Gastrocnemius medialis (tissue), 4 donors: ENCODE measurements at regions not wholly inside any gene's neighbourhood (a gene's known extent, or its start where the extent isn't known, plus 50 kb on each side); places are given as distances from the start of the nearest gene placed in this dataset.

Experiments used
- POLR2A ChIP-seq, 2 donors: fragments of 450-650 bp; IDR thresholded peaks; one replicate each; pipeline ENCODE4 v1.6.1; 2017; ENCODE audit warnings: antibody characterized with exemption in 2 of 2, mild to moderate bottlenecking in 2 of 2, moderate library complexity in 2 of 2
- TF ChIP-seq, protein P1 (sequence below), 5 experiments: fragments of 450-650 bp in 3 of 5; fragments of 200-600 bp in 2 of 5; sonication (generic) in 2 of 5; IDR thresholded peaks in 4 of 5; conservative IDR thresholded peaks in 1 of 5; 1 replicate in 4 of 5; 2 replicates in 1 of 5; pipeline ENCODE4 v1.5.1; 2016 to 2019; ENCODE audit warnings: antibody characterized with exemption in 5 of 5, mild to moderate bottlenecking in 3 of 5, moderate library complexity in 3 of 5

DNA sequence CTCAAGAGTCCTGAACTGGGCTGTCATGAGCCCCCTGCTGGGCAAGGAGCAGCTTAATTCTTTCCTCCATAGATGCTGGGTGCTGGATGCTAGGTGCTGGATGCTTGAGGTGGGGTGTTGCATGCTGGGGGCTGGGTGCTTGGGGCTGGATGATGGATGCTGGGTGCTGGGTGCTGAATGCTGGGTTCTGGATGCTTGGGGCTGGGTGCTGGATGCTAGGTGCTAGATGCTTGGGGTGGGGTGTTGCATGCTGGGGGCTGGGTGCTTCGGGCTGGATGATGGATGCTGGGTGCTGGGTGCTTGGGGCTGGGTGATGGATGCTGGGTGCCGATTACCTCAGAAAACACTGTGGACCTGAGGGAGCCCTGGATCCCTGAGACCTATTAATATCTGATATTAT is 837.7 kb downstream of the GALR1 start:
- TF ChIP-seq, protein P1, sequence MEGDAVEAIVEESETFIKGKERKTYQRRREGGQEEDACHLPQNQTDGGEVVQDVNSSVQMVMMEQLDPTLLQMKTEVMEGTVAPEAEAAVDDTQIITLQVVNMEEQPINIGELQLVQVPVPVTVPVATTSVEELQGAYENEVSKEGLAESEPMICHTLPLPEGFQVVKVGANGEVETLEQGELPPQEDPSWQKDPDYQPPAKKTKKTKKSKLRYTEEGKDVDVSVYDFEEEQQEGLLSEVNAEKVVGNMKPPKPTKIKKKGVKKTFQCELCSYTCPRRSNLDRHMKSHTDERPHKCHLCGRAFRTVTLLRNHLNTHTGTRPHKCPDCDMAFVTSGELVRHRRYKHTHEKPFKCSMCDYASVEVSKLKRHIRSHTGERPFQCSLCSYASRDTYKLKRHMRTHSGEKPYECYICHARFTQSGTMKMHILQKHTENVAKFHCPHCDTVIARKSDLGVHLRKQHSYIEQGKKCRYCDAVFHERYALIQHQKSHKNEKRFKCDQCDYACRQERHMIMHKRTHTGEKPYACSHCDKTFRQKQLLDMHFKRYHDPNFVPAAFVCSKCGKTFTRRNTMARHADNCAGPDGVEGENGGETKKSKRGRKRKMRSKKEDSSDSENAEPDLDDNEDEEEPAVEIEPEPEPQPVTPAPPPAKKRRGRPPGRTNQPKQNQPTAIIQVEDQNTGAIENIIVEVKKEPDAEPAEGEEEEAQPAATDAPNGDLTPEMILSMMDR (IDR thresholded peaks at IDR 0.05 in 4 of 5, conservative IDR thresholded peaks at IDR 0.05 in 1 of 5), result no peak
- no peak for TF ChIP-seq POLR2A (IDR thresholded peaks at IDR 0.05)
